ENCODE measurements at regions not wholly inside any gene's neighbourhood (a gene's known extent, or its start where the extent isn't known, plus 50 kb on each side); places are given as distances from the start of the nearest gene placed in this dataset.
A peak's percentile ranks its signal among the peaks of the same experiment; 100 is the strongest.
"Not testable (repeated sequence)": the region's sequence is repeated elsewhere in the genome, so short reads cannot be mapped to it uniquely, and the experiment has no call there.

DNA sequence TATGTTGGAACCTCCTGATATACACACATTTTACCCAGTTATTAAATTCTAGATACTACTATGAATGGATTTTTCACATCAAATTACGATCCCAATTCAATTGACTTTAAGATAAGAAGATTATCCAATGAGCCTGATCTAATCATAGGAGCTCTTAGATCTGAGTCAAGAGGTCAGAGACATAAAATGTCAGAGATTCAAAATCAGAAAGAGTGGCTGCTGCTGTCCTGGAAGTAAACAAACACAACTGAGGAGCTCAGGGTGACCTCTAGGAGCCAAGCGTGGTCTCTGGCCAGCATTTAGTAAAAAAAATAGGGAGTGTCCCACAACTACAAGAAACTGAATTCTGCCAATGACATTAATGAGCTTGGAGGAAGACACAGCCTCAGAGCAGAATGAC is 557.1 kb upstream of the CBLB start:
- H3K4me3 ChIP-seq (ENCODE audit: low read length): no peak overlapping the region
- DNase-seq (ENCODE audit: low read depth, low spot score): no peak

- no peak for DNase-seq (ENCODE audit: low read depth, low spot score)
- no peak overlapping the region for H3K4me3 ChIP-seq (ENCODE audit: low read length)
Measured at GRCh38 chr3:106428565-106428994, 559.8 kb upstream of the CBLB start.

DNA sequence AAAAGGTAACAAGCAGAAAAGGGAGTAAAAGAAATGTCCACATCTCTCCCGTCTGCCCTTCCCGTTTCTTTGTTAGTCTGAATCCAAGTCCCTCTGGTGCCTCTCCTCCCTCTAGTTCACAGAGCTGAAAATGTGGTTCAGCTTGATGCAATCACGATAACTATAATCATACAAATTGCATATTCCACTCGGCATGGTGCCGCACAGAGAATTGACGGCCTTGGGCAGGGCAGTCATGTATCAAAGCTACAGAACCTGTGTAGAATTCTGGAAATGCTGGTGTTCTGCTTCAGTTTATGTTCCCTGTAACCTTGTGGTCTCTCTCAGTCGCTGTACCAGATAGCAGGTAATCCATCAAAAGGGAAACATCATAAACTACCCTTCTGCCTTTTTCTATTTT is 562.9 kb upstream of the CBLB start:
- DNase-seq (ENCODE audit: low read depth, low spot score): no peak

DNA sequence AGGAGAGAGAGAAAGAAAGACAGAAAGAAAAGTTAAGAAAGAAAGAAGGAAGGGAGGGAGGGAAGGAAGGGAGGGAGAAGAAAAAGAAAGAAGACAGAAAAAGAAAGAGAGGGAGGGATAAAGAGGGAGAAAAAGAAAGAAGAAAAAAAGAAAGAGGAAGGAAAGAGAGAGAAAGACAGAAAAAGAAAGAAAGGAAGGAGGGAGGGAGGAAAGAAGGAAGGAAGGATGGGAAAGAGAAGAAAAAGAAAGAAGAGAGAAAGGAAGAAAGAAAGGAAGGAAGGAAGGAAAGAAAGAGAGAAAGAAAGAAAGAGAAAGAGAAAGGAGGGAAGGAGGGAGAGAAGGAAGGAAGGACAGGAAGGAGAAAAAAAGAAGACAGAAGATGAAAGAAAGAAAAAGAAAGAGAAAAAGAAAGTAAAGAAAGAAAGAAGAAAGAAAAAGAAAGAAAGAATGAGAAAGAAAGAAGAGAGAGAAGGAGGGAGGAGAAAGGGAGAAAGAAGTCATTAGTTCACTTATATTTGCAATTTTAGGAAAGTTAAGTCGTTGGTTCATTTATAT is 567.2 kb upstream of the CBLB start:
- H3K4me3 ChIP-seq (ENCODE audit: low read length): no peak overlapping the region
- DNase-seq (ENCODE audit: low read depth, low spot score): no peak

More for the DNA sequence above, 562.9 kb upstream of the CBLB start:
- H3K4me3 ChIP-seq (ENCODE audit: low read length): no peak overlapping the region

DNA sequence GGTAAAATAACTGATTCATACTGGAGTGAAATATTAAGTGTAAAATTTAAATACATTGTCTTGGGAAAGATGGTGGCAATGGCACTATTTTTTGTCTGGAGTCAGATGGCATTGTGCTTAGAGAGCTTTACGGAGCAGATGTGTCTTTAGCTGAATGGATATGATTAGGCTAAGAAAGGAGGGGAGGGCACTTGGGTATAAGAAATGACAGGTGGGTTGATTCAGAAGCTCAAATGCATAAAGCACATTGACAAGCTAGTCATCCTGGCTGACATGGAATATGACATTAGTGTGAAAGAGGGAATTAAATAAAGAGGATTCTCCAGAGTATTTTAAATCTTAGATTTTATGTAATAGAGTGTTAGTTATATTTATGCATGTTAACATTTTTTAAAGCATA is 570.1 kb upstream of the CBLB start:
- no peak overlapping the region for H3K4me3 ChIP-seq (ENCODE audit: low read length)
- DNase-seq (ENCODE audit: low read depth, low spot score): no peak

- no peak overlapping the region for H3K4me3 ChIP-seq (ENCODE audit: low read length)
- DNase-seq (ENCODE audit: low read depth, low spot score): no peak
Measured at GRCh38 chr3:106440672-106441071, 571.9 kb upstream of the CBLB start.

GRCh38 chr3:106446271-106446670 is 577.5 kb upstream of the CBLB start:
- no peak for DNase-seq (ENCODE audit: low read depth, low spot score)
- H3K4me3 ChIP-seq (ENCODE audit: low read length): no peak overlapping the region

DNA sequence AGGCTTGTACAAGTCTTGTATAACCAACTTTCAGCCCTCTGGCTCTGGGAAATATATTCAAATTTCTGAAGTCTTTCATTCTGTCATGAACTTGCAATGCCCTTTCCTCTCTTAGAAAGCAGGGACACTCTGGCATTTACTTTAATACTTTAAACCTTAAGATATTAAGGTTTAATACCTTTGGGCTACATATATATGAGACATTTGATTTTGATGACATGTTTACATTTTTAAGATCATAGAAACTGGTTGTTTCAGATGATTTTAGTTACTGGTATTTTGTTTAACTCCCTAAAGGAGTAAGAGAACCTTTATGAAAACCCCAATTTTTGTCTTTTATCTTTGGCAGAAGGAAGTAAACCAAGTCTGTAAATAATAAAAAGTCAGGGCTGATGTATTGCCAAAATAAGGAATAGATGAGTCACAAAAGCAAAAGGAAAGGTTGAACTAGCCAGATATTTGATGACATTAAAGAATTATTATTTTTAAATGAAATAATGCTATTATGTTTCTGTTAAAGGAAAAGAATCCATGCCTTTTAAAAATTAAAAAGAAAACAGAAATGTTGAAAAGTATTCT is 579.0 kb upstream of the CBLB start:
- H3K4me3 ChIP-seq (ENCODE audit: low read length): no peak overlapping the region
- DNase-seq (ENCODE audit: low read depth, low spot score): no peak

- not testable (repeated sequence) for DNase-seq (ENCODE audit: low read depth, low spot score); H3K4me3 ChIP-seq (ENCODE audit: low read length)
Measured at GRCh38 chr3:106448372-106448966, 579.7 kb upstream of the CBLB start.

GRCh38 chr3:106452096-106452495 is 583.3 kb upstream of the CBLB start:
- no peak overlapping the region for H3K4me3 ChIP-seq (ENCODE audit: low read length)
- no peak for DNase-seq (ENCODE audit: low read depth, low spot score)

DNA sequence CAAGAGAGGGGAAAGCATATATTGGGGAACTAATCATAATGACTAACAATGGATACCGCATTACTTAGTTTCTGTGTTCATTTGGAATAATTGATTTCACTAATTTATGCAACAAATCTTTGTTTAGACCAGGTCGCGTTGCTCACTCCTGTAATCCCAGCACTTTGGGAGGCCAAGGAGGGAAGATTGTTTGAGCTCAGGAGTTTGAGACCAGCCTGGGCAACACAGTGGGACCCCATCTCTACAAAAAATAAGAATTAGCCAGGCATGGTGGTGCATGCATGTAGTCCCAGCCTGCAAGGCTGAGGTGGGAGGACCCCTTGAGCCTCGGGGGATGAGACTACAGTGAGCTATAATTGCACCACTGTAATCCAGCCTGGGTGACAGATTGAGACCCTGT is 585.7 kb upstream of the CBLB start:
- H3K4me3 ChIP-seq (ENCODE audit: low read length): no peak overlapping the region
- no peak for DNase-seq (ENCODE audit: low read depth, low spot score)

DNA sequence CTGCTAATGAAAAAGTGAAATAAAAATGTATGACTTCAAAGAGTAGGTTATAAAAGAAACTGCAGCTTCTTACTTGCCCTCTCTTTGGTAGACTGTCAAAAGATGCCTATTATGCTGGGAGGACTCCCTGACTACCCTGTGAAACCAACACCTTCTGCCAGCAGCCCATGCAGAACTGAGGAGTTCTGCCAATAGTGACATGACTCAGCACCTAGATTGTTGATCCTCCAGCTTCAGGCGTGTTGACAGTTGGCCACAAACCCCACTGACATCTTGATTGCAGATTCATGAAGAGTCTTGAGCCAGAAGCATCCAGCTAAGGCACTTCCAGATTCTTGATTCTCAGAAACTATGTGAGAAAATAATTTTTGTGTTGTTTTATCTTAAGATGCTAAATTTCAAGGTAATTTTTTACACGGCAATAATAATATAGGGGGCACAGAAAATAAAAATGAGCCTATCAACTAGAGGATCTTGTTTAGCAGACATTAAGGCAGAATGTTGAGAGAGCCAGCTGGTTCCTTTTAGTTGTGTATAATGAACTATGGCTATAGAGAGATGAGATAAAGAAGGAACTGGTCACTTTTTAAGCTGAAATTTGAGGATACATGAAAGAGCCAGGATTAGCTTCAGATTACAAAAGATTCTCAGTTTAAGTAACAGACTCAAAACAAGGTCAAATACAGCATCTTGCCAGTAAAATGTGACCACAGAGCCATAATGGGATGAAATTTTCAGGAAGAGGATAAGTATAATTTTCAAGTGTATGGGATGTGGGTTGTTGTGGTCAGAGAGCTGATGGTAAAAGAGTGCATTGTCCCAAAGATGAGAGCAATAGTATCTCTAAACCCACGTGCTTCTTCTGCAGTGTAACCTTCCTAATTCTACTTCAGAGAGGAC is 588.7 kb upstream of the CBLB start:
- no peak overlapping the region for H3K4me3 ChIP-seq (ENCODE audit: low read length)
- DNase-seq (ENCODE audit: low read depth, low spot score): peak; percentile 58

- H3K4me3 ChIP-seq (ENCODE audit: low read length): no peak overlapping the region
- DNase-seq (ENCODE audit: low read depth, low spot score): no peak
Measured at GRCh38 chr3:106458952-106459351, 590.1 kb upstream of the CBLB start.

DNA sequence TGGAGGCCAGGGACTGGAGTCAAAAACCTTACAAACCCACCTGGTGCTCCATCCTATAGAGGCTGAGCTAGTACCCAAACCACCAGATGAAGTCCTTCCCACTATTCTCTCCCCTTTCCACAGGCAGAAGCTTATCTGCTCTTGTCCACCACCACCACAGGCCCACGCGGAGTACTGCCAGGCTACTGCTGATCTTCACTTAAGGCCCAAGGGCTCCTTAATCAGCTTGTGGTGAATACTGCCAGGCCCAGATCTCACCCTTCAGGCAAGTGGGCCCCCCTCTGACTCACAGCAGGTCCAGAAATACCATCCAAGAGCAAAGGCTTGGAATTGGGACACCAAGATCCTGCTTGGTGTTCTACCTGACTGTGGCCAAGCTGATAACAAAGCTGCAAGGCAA is 598.1 kb upstream of the CBLB start:
- H3K4me3 ChIP-seq (ENCODE audit: low read length): no peak overlapping the region
- DNase-seq (ENCODE audit: low read depth, low spot score): no peak

GRCh38 chr3:106473576-106474475 is 605.0 kb upstream of the CBLB start:
- H3K4me3 ChIP-seq (ENCODE audit: low read length): no peak overlapping the region
- DNase-seq (ENCODE audit: low read depth, low spot score): no peak

DNA sequence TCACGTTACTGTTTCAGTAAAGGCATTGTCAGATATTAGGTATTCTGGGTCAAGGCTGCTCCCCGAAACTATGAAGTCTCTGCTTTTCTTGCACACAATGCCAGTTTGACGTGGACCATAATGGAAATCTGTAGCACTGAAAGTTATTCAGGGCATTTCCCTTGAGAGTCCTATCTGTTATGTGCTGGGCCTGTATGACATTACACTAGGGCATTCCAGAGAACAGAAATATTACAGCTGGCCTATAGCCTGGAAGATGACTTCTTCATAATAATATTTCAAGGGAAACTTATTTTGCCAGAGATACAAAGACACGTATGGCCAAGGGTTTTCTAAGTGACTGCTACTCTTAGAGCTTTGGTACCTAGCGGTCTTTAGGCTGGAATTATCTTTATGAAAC is 613.6 kb upstream of the CBLB start:
- DNase-seq (ENCODE audit: low read depth, low spot score): no peak
- no peak overlapping the region for H3K4me3 ChIP-seq (ENCODE audit: low read length)

GRCh38 chr3:106485217-106485616 is 616.4 kb upstream of the CBLB start:
- no peak for DNase-seq (ENCODE audit: low read depth, low spot score)
- no peak overlapping the region for H3K4me3 ChIP-seq (ENCODE audit: low read length)

- H3K4me3 ChIP-seq (ENCODE audit: low read length): no peak overlapping the region
- no peak for DNase-seq (ENCODE audit: low read depth, low spot score)
Measured at GRCh38 chr3:106485802-106486201, 617.0 kb upstream of the CBLB start.

DNA sequence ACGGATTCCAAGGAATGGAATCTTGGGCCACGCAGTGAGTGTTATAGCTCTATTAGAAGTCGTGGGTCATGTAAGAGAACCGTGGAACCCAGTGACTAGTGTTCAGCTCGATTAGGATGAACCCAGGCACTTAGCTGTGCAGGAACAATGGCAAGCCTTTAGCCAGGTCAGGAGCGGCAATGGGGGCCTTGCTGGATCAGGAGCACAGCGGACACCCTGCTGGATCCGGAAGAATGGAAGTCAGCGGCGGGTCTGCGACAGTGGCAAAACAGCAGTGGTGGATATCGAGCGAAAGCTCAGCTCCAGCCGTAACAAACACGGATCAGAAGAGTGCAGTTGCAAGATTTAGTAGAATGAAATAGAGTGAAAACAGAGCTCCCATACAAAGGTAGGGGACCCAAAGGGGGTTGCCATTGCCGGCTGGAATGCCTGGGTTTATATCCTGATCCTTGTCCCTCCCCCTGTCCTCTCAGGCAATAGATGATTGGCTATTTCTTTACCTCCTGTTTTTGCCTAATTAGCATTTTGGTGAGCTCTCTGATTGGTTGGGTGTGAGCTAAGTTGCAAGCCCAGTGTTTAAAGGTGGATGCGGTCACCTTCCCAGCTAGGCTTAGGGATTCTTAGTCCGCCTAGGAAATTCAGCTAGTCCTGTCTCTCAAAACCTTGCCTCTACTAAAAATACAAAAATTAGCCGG is 618.3 kb upstream of the CBLB start:
- not testable (repeated sequence) for DNase-seq (ENCODE audit: low read depth, low spot score); H3K4me3 ChIP-seq (ENCODE audit: low read length)
